H54 (cell line): ENCODE measurements at regions not wholly inside any gene's neighbourhood (a gene's known extent, or its start where the extent isn't known, plus 50 kb on each side); places are given as distances from the start of the nearest gene placed in this dataset.
"Not testable (repeated sequence)": the region's sequence is repeated elsewhere in the genome, so short reads cannot be mapped to it uniquely, and the experiment has no call there.

ENCODE experiments used
- DNase-seq: peaks from one replicate; pipeline ENCODE4 v3.0.0; 2011; ENCODE audit warnings: low spot score, mixed read lengths; ENCODE audit not compliant: insufficient read length
- FAIRE-seq: peaks from 3 replicates; lab custom pipeline; 2011; peaks lifted over from hg19 to GRCh38; lab: Jason Lieb, UNC
- POLR2A ChIP-seq: IDR thresholded peaks from 2 replicates; pipeline ENCODE4 v1.6.1; 2011; ENCODE audit warnings: low read depth, mild to moderate bottlenecking, low read length

GRCh38 chr13:61358599-61358998, 57.0 kb downstream of the PCDH20 start:
- DNase-seq = no peak
- TF ChIP-seq POLR2A = no peak
- FAIRE-seq = no peak

GRCh38 chr13:61350341-61350740, 65.3 kb downstream of the PCDH20 start:
- DNase-seq = no peak
- FAIRE-seq = no peak
- TF ChIP-seq POLR2A = no peak

GRCh38 chr13:61339054-61339621, 76.5 kb downstream of the PCDH20 start:
- DNase-seq (no peak), FAIRE-seq (no peak)
- no peak for TF ChIP-seq POLR2A

- FAIRE-seq (no peak), DNase-seq (no peak)
- TF ChIP-seq POLR2A = no peak
Observed at GRCh38 chr13:61316647-61317046, 99.0 kb downstream of the PCDH20 start.

GRCh38 chr13:61294467-61295191, 121.0 kb downstream of the PCDH20 start:
- FAIRE-seq = no peak

GRCh38 chr13:61286148-61286745, 129.4 kb downstream of the PCDH20 start:
- DNase-seq (no peak), FAIRE-seq (no peak)

More at GRCh38 chr13:61294467-61295191, 121.0 kb downstream of the PCDH20 start:
- no peak for TF ChIP-seq POLR2A
- no peak for DNase-seq

GRCh38 chr13:61277586-61278276, 137.9 kb downstream of the PCDH20 start:
- TF ChIP-seq POLR2A = no peak
- DNase-seq (no peak), FAIRE-seq (no peak)

More at GRCh38 chr13:61286148-61286745, 129.4 kb downstream of the PCDH20 start:
- TF ChIP-seq POLR2A = no peak

- TF ChIP-seq POLR2A = no peak
- FAIRE-seq = no peak
Observed at GRCh38 chr13:61277088-61277487, 138.6 kb downstream of the PCDH20 start.

GRCh38 chr13:61276401-61276800, 139.2 kb downstream of the PCDH20 start:
- TF ChIP-seq POLR2A = no peak
- FAIRE-seq = no peak
- DNase-seq = no peak

More at GRCh38 chr13:61277088-61277487, 138.6 kb downstream of the PCDH20 start:
- DNase-seq = no peak

GRCh38 chr13:61275736-61276135, 139.9 kb downstream of the PCDH20 start:
- DNase-seq (no peak), FAIRE-seq (no peak)

GRCh38 chr13:61275251-61275650, 140.4 kb downstream of the PCDH20 start:
- no peak for TF ChIP-seq POLR2A
- no peak for FAIRE-seq
- DNase-seq = no peak

More at GRCh38 chr13:61275736-61276135, 139.9 kb downstream of the PCDH20 start:
- TF ChIP-seq POLR2A = no peak

- FAIRE-seq, DNase-seq: not testable (repeated sequence)
Observed at GRCh38 chr13:61266896-61267295, 148.8 kb downstream of the PCDH20 start.

- no peak for TF ChIP-seq POLR2A
- no peak for FAIRE-seq
Observed at GRCh38 chr13:61261746-61262472, 153.7 kb downstream of the PCDH20 start.

More at GRCh38 chr13:61261746-61262472, 153.7 kb downstream of the PCDH20 start:
- DNase-seq = no peak
